HG02973 (cell line): ENCODE measurements at regions not wholly inside any gene's neighbourhood (a gene's known extent, or its start where the extent isn't known, plus 50 kb on each side); places are given as distances from the start of the nearest gene placed in this dataset.

Experiments
- ATAC-seq: cut with Tn5 transposase; IDR thresholded peaks from one replicate; pipeline ENCODE4 v1.9.1; 2021; ENCODE audit warnings: moderate library complexity; ENCODE audit not compliant: unreplicated experiment

GRCh38 chr5:104754311-104754995 lies 1191.9 kb upstream of the NUDT12 start:
- ATAC-seq = no peak

GRCh38 chr5:104751969-104752368 lies 1189.4 kb upstream of the NUDT12 start:
- no peak for ATAC-seq

GRCh38 chr5:104739905-104740304 lies 1177.3 kb upstream of the NUDT12 start:
- no peak for ATAC-seq

- no peak for ATAC-seq
Observed at GRCh38 chr5:104739503-104739902, 1176.9 kb upstream of the NUDT12 start.

GRCh38 chr5:104736073-104736472 lies 1173.5 kb upstream of the NUDT12 start:
- no peak for ATAC-seq

GRCh38 chr5:104734046-104734445 lies 1171.5 kb upstream of the NUDT12 start:
- no peak for ATAC-seq

- no peak for ATAC-seq
Observed at GRCh38 chr5:104733063-104733669, 1170.6 kb upstream of the NUDT12 start.

- no peak for ATAC-seq
Observed at GRCh38 chr5:104731331-104731730, 1168.7 kb upstream of the NUDT12 start.

- no peak for ATAC-seq
Observed at GRCh38 chr5:104708027-104708426, 1145.4 kb upstream of the NUDT12 start.

- ATAC-seq = no peak
Observed at GRCh38 chr5:104706600-104706999, 1144.0 kb upstream of the NUDT12 start.

GRCh38 chr5:104702212-104702611 lies 1139.6 kb upstream of the NUDT12 start:
- no peak for ATAC-seq

GRCh38 chr5:104699438-104699837 lies 1136.8 kb upstream of the NUDT12 start:
- no peak for ATAC-seq

- no peak for ATAC-seq
Observed at GRCh38 chr5:104661256-104661655, 1098.7 kb upstream of the NUDT12 start.

- no peak for ATAC-seq
Observed at GRCh38 chr5:104659497-104659896, 1096.9 kb upstream of the NUDT12 start.

GRCh38 chr5:104652271-104652861 lies 1089.8 kb upstream of the NUDT12 start:
- ATAC-seq = no peak

- ATAC-seq = no peak
Observed at GRCh38 chr5:104650313-104651055, 1087.9 kb upstream of the NUDT12 start.

GRCh38 chr5:104646416-104646815 lies 1083.8 kb upstream of the NUDT12 start:
- no peak for ATAC-seq

GRCh38 chr5:104643320-104643719 lies 1080.7 kb upstream of the NUDT12 start:
- no peak for ATAC-seq

- no peak for ATAC-seq
Observed at GRCh38 chr5:104635227-104635626, 1072.6 kb upstream of the NUDT12 start.

GRCh38 chr5:104628911-104629310 lies 1066.3 kb upstream of the NUDT12 start:
- ATAC-seq = no peak

- ATAC-seq = no peak
Observed at GRCh38 chr5:104626122-104626521, 1063.5 kb upstream of the NUDT12 start.

GRCh38 chr5:104612005-104612404 lies 1049.4 kb upstream of the NUDT12 start:
- ATAC-seq = no peak
